ENCODE measurements at regions not wholly inside any gene's neighbourhood (a gene's known extent, or its start where the extent isn't known, plus 50 kb on each side); places are given as distances from the start of the nearest gene placed in this dataset.

DNA sequence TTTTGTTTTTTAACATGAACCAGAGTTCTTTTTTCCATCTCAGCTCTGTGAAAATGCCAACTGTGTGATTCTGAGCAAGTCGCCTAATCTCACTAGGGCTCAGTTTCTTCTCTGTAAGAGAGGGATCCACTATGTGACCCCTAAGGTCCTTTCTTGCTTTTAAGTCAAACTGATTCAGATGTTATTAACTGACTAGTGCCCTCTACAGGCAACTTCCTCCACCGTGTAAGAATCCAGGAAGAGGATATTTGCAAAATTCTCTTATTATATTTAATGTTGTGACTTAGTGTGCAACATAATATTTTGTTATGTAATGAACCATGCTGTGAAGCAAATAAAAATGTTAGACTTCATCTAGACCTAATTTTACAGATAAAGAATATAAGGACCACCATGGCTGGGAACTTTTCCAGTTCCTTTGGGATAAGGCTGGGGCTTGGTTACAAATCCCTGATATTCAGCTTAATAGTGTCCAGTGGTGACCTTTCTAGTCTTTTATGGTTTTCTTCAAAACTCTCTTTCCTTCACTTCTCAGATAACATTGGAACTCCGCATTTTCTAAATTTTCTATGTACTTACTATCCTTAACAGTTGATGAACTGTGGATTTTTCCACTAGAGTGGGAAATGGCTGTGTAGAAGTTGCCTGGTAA lies 244.7 kb downstream of the PIK3R1 start:
- H3K36me3 ChIP-seq (replicated peaks) = no peaks in the 10 kb centered on the region
- TF ChIP-seq, protein P1, sequence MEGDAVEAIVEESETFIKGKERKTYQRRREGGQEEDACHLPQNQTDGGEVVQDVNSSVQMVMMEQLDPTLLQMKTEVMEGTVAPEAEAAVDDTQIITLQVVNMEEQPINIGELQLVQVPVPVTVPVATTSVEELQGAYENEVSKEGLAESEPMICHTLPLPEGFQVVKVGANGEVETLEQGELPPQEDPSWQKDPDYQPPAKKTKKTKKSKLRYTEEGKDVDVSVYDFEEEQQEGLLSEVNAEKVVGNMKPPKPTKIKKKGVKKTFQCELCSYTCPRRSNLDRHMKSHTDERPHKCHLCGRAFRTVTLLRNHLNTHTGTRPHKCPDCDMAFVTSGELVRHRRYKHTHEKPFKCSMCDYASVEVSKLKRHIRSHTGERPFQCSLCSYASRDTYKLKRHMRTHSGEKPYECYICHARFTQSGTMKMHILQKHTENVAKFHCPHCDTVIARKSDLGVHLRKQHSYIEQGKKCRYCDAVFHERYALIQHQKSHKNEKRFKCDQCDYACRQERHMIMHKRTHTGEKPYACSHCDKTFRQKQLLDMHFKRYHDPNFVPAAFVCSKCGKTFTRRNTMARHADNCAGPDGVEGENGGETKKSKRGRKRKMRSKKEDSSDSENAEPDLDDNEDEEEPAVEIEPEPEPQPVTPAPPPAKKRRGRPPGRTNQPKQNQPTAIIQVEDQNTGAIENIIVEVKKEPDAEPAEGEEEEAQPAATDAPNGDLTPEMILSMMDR (IDR thresholded peaks at IDR 0.05; ENCODE audit: low read depth, low read length, missing control alignments) = peak; percentile 69
- no peaks in the 10 kb centered on the region for H3K27me3 ChIP-seq (replicated peaks)
- no peak overlapping the region for H3K4me3 ChIP-seq (ENCODE audit: low read depth, low read length)
- in situ Hi-C loops (cut with HindIII; ENCODE audit: low pct_ligation_motif_present, low sequenced_read_pairs) = loop anchor here (25.0 kb wide), 1 partner anchor 173 kb away; no protein-coding TSS in a partner anchor
- H3K27ac ChIP-seq = no peak overlapping the region
- peak; percentile 67 for DNase-seq

DNA sequence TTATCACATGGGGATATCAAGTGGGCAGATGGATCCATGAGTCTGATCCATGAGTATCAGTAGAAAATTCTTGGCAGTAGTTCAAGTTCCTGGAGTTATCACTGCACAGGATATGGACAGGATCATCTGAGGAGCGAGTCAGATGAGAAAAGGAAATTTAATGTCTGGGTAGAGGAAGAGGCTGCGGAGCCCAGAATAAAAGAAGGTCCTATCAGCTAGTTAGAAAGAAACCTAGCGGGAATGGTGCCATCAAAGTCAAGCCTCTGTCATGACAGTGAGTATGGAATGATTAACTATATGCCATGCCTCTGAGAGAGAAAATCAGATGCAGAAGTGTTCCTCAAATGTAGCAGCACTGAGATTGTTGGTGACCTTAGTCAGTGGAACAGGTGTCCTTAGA lies 248.1 kb downstream of the PIK3R1 start:
- TF ChIP-seq, protein P1 (IDR thresholded peaks at IDR 0.05; ENCODE audit: low read depth, low read length, missing control alignments) = no peak
- no peak overlapping the region for H3K4me3 ChIP-seq (ENCODE audit: low read depth, low read length)
- in situ Hi-C loops (cut with HindIII; ENCODE audit: low pct_ligation_motif_present, low sequenced_read_pairs) = loop anchor here (25.0 kb wide), 1 partner anchor 176 kb away; no protein-coding TSS in a partner anchor
- no peak for DNase-seq
- no peak overlapping the region for H3K27ac ChIP-seq
- H3K36me3 ChIP-seq (replicated peaks) = no peaks in the 10 kb centered on the region
- no peaks in the 10 kb centered on the region for H3K27me3 ChIP-seq (replicated peaks)

DNA sequence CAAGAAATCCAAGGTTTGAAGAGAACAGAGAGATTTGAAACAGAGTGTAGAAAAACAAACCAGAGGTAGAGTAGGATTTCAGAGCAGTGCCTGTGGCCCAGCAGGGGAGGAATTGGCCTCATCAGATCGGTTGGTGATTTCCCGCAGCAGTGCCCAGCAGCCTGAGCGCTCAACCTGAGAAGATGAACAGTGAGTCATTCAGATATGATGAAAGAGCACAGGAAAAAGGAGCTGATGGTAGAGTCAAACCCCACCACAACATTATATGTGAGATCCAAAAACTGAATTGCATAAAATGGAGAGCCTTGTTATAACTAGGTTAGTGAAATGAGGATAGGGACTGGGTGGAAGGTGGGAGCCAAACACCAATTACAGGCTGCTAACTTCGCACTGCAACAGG lies 248.9 kb downstream of the PIK3R1 start:
- DNase-seq = peak; percentile 41

DNA sequence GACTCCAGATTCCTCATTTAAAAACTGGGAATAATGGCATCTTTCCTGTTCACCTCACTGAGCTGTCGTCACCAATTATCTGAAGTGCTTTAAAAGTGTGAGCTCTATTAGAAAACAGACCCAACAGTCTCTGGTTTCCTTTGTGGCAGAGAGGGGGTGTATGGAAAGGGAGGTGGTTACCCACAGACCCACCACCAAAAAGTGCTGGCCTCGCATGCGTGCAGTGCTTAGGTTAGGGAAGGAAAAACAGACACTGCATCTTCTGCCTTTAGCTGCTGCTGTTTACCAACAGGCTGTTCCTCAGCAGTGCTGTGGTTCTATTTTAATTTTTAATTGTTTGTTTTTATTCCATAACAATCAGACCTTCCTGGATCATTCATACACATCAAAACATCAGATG lies 249.6 kb downstream of the PIK3R1 start:
- no peak for DNase-seq
- Histone ChIP-seq H3K36me3 (replicated peaks) (no peaks in the 10 kb centered on the region), H3K27ac (no peak overlapping the region), H3K27me3 (replicated peaks) (no peaks in the 10 kb centered on the region), H3K4me3 (ENCODE audit: low read depth, low read length) (no peak overlapping the region)
- in situ Hi-C loops (cut with HindIII; ENCODE audit: low pct_ligation_motif_present, low sequenced_read_pairs) = loop anchor here (25.0 kb wide), 1 partner anchor 178 kb away; no protein-coding TSS in a partner anchor
- TF ChIP-seq, protein P1 (IDR thresholded peaks at IDR 0.05; ENCODE audit: low read depth, low read length, missing control alignments) = no peak

More for the DNA sequence above, 248.9 kb downstream of the PIK3R1 start:
- H3K36me3 ChIP-seq (replicated peaks) = no peaks in the 10 kb centered on the region
- in situ Hi-C loops (cut with HindIII; ENCODE audit: low pct_ligation_motif_present, low sequenced_read_pairs) = loop anchor here (25.0 kb wide), 1 partner anchor 177 kb away; no protein-coding TSS in a partner anchor
- no peak overlapping the region for H3K4me3 ChIP-seq (ENCODE audit: low read depth, low read length)
- H3K27me3 ChIP-seq (replicated peaks) = no peaks in the 10 kb centered on the region
- no peak overlapping the region for H3K27ac ChIP-seq
- TF ChIP-seq, protein P1 (IDR thresholded peaks at IDR 0.05; ENCODE audit: low read depth, low read length, missing control alignments) = peak; percentile 2

DNA sequence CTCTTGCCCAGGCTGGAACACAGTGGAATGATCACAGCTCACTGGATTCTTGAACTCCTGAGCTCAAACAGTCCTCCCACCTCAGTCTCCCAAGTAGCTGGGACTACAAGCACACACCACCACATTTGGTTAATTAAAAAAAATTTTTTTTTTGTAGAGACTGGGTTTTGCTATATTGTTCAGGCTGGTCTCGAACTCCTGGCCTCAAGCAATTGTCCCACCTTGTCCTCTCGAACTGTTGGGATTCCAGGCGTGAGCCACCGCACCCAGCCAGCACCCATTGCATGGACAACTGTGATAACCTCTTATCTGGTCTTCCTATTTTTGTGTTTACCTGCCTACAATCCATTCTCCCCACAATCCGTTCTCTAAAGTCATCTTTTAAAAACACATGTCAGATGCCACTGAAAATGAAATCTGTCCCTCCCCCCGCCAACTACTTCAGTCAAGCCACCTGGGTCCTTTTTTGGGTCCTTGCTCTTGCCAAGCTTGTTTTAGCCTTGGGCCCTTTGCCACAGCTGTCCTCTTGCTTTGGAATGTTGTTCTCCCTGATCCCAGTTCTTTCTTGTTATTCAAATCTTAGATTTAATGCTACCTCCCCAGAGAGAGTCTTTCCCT lies 250.5 kb downstream of the PIK3R1 start:
- in situ Hi-C loops (cut with HindIII; ENCODE audit: low pct_ligation_motif_present, low sequenced_read_pairs) = loop anchor here (25.0 kb wide), 1 partner anchor 179 kb away; no protein-coding TSS in a partner anchor
- Histone ChIP-seq H3K4me3 (ENCODE audit: low read depth, low read length) (no peak overlapping the region), H3K36me3 (replicated peaks) (no peaks in the 10 kb centered on the region), H3K27me3 (replicated peaks) (no peaks in the 10 kb centered on the region), H3K27ac (no peak overlapping the region)
- TF ChIP-seq, protein P1 (IDR thresholded peaks at IDR 0.05; ENCODE audit: low read depth, low read length, missing control alignments) = no peak
- DNase-seq = no peak
